Kidney (tissue), 13 donors: ENCODE measurements at regions not wholly inside any gene's neighbourhood (a gene's known extent, or its start where the extent isn't known, plus 50 kb on each side); places are given as distances from the start of the nearest gene placed in this dataset.

Experiments used
- DNase-seq, 5 donors: peaks; one replicate each; pipeline ENCODE4 v3.0.0-alpha.2; 2013 to 2020
- FAIRE-seq: peaks from 2 replicates; lab custom pipeline; 2012; peaks lifted over from hg19 to GRCh38; lab: Jason Lieb, UNC
- H3K27ac ChIP-seq, 2 donors: one replicate each; pipeline ENCODE4 v1.7.0; 2013; ENCODE audit warnings: low read depth in 2 of 2, low read length in 2 of 2, inconsistent platforms in 1 of 2
- H3K27me3 ChIP-seq: one replicate; pipeline ENCODE4 v1.7.1; 2013; ENCODE audit warnings: low read length, inconsistent platforms; ENCODE audit not compliant: control insufficient read depth, insufficient read depth
- H3K36me3 ChIP-seq, 3 donors: one replicate each; pipeline versions ENCODE4 v1.7.0 to v1.7.1; 2013; ENCODE audit warnings: low read length in 3 of 3, control low read depth in 1 of 3, inconsistent platforms in 1 of 3; ENCODE audit not compliant: insufficient read depth in 3 of 3, control insufficient read depth in 2 of 3
- H3K4me1 ChIP-seq, 3 donors: one replicate each; pipeline versions ENCODE4 v1.7.0 to v1.7.1; 2013; ENCODE audit warnings: low read length in 3 of 3, inconsistent platforms in 1 of 3, low read depth in 1 of 3; ENCODE audit not compliant: control insufficient read depth in 2 of 3, insufficient read depth in 2 of 3
- H3K4me3 ChIP-seq, 3 donors: one replicate each; pipeline versions ENCODE4 v1.7.0 to v1.8.1; 2013; ENCODE audit warnings: low read length in 3 of 3, control low read depth in 1 of 3, inconsistent platforms in 1 of 3
- H3K9ac ChIP-seq, 3 donors: one replicate each; pipeline versions ENCODE4 v1.7.0 to v1.7.1; 2013; ENCODE audit warnings: low read length in 3 of 3, control low read depth in 1 of 3, inconsistent platforms in 1 of 3
- H3K9me3 ChIP-seq, 3 donors: one replicate each; pipeline versions ENCODE4 v1.7.0 to v1.7.1; 2013; ENCODE audit warnings: low read length in 3 of 3, control low read depth in 1 of 3, inconsistent platforms in 1 of 3; ENCODE audit not compliant: control insufficient read depth in 2 of 3, insufficient read depth in 1 of 3
- intact Hi-C: fragments of 100-400 bp; cut with DNase I; formaldehyde crosslinking; loops from one replicate; pipeline ENCODE4 v1.11.1; 2022
- TF ChIP-seq, protein P1 (sequence below): IDR thresholded peaks from 3 replicates; pipeline ENCODE4 v1.5.1; 2012; ENCODE audit warnings: mild to moderate bottlenecking, moderate library complexity, borderline replicate concordance; ENCODE audit not compliant: insufficient read depth; ENCODE audit errors: extremely low read depth
- donor health status: control.
- donor health status: control.
- donor health status: control.
- donor health status: control.
- donor health status: control.
- donor health status: DM: yes; HTN: yes; CAD: no.
- donor health status: Normal renal cell carcinoma (clear cell type).

DNA sequence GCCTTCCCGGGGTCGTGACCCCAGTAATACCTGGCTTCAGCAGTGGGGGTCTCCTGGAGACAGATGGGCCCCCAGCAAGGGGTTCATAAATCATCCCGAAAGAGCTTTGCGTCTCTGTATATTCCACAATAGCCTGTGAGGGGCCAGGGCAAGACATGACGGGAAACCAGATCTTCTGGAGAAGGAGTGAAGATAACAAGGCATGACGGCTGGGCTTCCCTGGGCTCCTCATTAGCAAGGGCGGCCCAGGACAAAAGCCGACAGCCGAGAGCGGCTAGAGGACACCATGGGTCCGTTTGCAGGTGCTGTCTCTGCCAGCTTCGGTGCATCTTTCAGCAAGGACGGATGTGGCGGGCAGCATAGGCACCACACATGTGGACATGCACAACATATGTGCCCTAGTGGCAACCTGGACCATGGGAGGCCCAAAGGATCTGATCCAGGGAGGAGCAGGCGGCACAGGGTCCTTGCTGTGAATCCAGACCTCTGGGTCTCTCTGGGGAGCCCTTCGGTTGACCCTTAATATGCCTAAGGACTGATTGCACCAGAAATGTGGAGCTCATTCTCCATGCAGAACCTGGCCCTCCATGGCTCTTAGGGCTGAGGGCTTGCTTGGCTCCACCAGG is 136.9 kb upstream of the FOXF1 start:
- no peak overlapping the region for H3K27ac ChIP-seq
- peaks cover 0 to 7% (median 0%) of the 10 kb centered on the region in 3 donors for H3K9me3 ChIP-seq
- H3K27me3 ChIP-seq, result peaks cover 2% of the 10 kb centered on the region
- no peaks in the 10 kb centered on the region for H3K4me1 ChIP-seq
- no peak overlapping the region for H3K4me3 ChIP-seq
- no peaks in the 10 kb centered on the region for H3K36me3 ChIP-seq
- intact Hi-C loops, result no loop called here
- no peak for FAIRE-seq
- no peak overlapping the region for H3K9ac ChIP-seq
- no peak for DNase-seq
- TF ChIP-seq, protein P1, sequence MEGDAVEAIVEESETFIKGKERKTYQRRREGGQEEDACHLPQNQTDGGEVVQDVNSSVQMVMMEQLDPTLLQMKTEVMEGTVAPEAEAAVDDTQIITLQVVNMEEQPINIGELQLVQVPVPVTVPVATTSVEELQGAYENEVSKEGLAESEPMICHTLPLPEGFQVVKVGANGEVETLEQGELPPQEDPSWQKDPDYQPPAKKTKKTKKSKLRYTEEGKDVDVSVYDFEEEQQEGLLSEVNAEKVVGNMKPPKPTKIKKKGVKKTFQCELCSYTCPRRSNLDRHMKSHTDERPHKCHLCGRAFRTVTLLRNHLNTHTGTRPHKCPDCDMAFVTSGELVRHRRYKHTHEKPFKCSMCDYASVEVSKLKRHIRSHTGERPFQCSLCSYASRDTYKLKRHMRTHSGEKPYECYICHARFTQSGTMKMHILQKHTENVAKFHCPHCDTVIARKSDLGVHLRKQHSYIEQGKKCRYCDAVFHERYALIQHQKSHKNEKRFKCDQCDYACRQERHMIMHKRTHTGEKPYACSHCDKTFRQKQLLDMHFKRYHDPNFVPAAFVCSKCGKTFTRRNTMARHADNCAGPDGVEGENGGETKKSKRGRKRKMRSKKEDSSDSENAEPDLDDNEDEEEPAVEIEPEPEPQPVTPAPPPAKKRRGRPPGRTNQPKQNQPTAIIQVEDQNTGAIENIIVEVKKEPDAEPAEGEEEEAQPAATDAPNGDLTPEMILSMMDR, result no peak

DNA sequence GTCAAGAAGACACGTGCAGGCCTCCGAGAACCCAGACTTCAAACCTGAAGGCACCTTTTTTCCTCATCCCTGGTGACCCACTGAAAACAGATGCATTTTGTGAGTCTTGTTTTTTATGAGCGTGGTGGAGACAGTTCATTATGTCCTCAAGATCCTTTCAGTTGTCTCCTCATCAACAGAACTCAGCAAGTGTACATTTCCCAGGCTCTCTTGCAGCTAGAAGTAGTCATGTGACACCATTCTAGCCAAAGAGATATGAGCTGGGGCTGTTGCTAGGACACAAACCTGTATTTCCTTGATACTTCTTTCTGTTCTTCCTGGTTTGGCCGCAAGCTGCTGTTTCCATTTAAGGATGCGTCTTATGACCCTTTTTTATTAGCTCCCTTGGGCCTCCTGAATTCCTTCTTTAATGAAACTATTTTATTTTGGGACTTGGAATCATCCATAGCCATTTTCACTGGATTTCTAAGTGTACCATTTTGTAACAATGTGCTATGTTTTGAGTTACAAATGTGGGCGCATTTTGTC is 135.7 kb upstream of the FOXF1 start:
- Histone ChIP-seq H3K9ac (no peak overlapping the region), H3K9me3 (peaks cover 0 to 7% (median 0%) of the 10 kb centered on the region in 3 donors), H3K27me3 (peaks cover 2% of the 10 kb centered on the region), H3K36me3 (no peaks in the 10 kb centered on the region), H3K4me3 (no peak overlapping the region), H3K27ac (no peak overlapping the region), H3K4me1 (no peaks in the 10 kb centered on the region)
- FAIRE-seq (no peak), DNase-seq (no peak)
- TF ChIP-seq, protein P1, result no peak
- intact Hi-C loops, result no loop called here

DNA sequence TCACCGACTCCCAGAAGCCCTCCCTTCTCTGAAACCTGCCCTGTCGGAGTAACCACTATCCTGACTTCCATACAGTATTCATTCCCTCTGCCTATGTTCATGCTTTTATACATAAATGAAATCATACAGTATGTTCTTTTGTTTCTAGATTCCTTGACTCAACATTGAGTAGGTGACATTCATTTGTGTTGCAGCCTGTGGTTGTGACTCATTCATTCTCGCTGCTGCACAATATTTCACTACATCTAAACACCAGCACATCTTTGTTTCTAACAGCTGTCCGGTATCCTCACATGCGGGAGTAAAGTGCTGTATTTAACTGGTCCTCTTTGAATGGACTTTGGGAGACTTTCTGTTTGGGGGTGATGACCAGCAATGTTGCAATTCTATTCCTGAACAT is 135.0 kb upstream of the FOXF1 start:
- TF ChIP-seq, protein P1, result no peak
- no peak overlapping the region for H3K27ac ChIP-seq
- DNase-seq (no peak), FAIRE-seq (no peak)
- H3K36me3 ChIP-seq, result no peaks in the 10 kb centered on the region
- H3K4me3 ChIP-seq, result no peak overlapping the region
- no peaks in the 10 kb centered on the region for H3K27me3 ChIP-seq
- H3K9me3 ChIP-seq, result peaks cover 0 to 7% (median 0%) of the 10 kb centered on the region in 3 donors
- H3K9ac ChIP-seq, result no peak overlapping the region
- H3K4me1 ChIP-seq, result no peaks in the 10 kb centered on the region
- intact Hi-C loops, result no loop called here

DNA sequence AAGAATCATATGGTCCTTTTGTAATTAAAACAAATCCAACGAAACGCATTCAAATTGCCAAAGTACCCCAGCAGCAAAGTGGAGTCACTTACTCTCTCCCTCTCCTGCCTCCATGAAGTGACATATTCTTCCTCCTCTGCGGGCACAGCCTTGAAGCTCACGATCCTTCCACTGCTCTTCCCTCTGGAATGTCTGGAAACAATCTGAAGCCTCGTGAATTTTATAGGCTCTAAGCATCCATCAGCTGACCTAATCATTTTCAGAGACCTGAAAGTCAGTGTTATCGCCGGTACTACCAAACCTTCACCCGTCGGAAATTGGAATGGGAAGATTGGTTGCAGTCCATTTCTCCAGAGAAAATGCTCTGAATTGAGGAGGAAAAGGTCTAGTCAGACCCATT is 134.5 kb upstream of the FOXF1 start:
- intact Hi-C loops, result no loop called here
- Histone ChIP-seq H3K27me3 (no peaks in the 10 kb centered on the region), H3K4me1 (no peaks in the 10 kb centered on the region), H3K9ac (no peak overlapping the region), H3K9me3 (peaks cover 0 to 7% (median 0%) of the 10 kb centered on the region in 3 donors), H3K36me3 (no peaks in the 10 kb centered on the region), H3K4me3 (no peak overlapping the region), H3K27ac (no peak overlapping the region)
- DNase-seq, result no peak
- FAIRE-seq, result no peak
- TF ChIP-seq, protein P1, result no peak
